ENCODE measurements at regions not wholly inside any gene's neighbourhood (a gene's known extent, or its start where the extent isn't known, plus 50 kb on each side); places are given as distances from the start of the nearest gene placed in this dataset.

DNA sequence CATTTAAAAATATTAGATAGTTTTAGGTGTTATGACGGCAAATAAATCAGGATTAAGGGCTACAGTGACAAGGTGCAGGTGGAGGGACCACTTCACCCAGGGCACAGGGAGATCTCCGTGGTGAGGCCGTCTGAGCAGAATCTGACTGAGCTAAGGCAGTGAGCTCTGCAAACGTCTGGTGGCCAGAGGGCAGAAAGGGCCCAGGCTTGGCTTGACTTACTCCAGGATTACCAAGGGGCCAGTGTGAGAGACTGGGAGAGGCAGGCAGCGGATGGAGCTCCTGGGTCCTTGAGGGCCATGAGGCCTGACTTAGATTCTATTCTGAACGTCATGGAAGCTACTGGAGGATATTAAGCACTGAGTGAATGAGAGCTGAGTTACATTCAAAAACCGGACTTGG, 125.9 kb upstream of the B3GAT1 start:
- Histone ChIP-seq H4K91ac (replicated peaks; ENCODE audit: insufficient read length, low read length) (no peak overlapping the region), H2BK20ac (ENCODE audit: low read length) (no peak overlapping the region), H4K8ac (ENCODE audit: extremely low read depth, insufficient read depth, low read length) (no peak overlapping the region), H2AK5ac (ENCODE audit: low read depth, low read length) (no peak overlapping the region), H3K9me3 (ENCODE audit: insufficient read depth in 2 of 2, low read depth in 1 of 2, low read length in 1 of 2) (no peaks in the 10 kb centered on the region; a peak in 1 of 4 replicates), H4K20me1 (replicated peaks in 1 of 2; ENCODE audit: control insufficient read depth in 1 of 2, insufficient read depth in 2 of 2, low read length in 2 of 2) (no peaks in the 10 kb centered on the region), H3K18ac (ENCODE audit: extremely low read depth, low read length) (no peak overlapping the region), H2BK5ac (ENCODE audit: low read depth, low read length) (no peak overlapping the region), H3K27ac (ENCODE audit: low read depth, low read length) (no peak overlapping the region), H3K23ac (ENCODE audit: insufficient read length) (no peak overlapping the region), H2BK120ac (replicated peaks; ENCODE audit: low read depth, low read length) (no peak overlapping the region), H3K79me1 (ENCODE audit: low read depth, low read length) (no peaks in the 10 kb centered on the region), H3K27me3 (replicated peaks in 1 of 4; ENCODE audit: control insufficient read depth in 3 of 4, extremely low read depth in 1 of 4, insufficient read depth in 3 of 4, low read length in 3 of 4) (no peaks in the 10 kb centered on the region), H2AFZ (ENCODE audit: low read length) (no peak overlapping the region), H4K5ac (ENCODE audit: insufficient read length, low read depth, low read length) (no peak overlapping the region), H3K9ac (replicated peaks in 1 of 4; ENCODE audit: extremely low read depth in 1 of 4, low read depth in 3 of 4, low read length in 3 of 4) (no peak overlapping the region), H3K14ac (ENCODE audit: insufficient read length) (no peak overlapping the region), H3K79me2 (ENCODE audit: control insufficient read depth in 1 of 2, insufficient read depth in 2 of 2, low read length in 2 of 2) (no peaks in the 10 kb centered on the region), H3K4me1 (replicated peaks in 1 of 4; ENCODE audit: control insufficient read depth in 3 of 4, insufficient read depth in 4 of 4, low read length in 3 of 4) (peaks cover 0 to 3% (median 2%) of the 10 kb centered on the region in 4 experiments; a peak in 4 of 7 replicates), H3K4ac (replicated peaks; ENCODE audit: insufficient read length, low read depth, low read length) (no peak overlapping the region), H3K36me3 (ENCODE audit: control insufficient read depth in 2 of 4, insufficient read depth in 4 of 4, low read length in 3 of 4) (no peaks in the 10 kb centered on the region), H3K4me3 (ENCODE audit: extremely low read depth in 1 of 4, insufficient read depth in 2 of 4, low read depth in 3 of 4, low read length in 4 of 4) (no peak overlapping the region), H3K23me2 (ENCODE audit: low read depth, low read length) (no peaks in the 10 kb centered on the region), H2BK15ac (ENCODE audit: low read length) (no peak overlapping the region), H3K56ac (replicated peaks; ENCODE audit: insufficient read length, low read depth, low read length) (no peak overlapping the region), H3K4me2 (ENCODE audit: insufficient read depth in 1 of 2, low read depth in 2 of 2, low read length in 2 of 2) (no peak overlapping the region), H2BK12ac (ENCODE audit: low read depth, low read length) (no peak overlapping the region; the same call in 1 of the 2 replicates)
- FAIRE-seq (no peak), DNase-seq (ENCODE audit: low read depth in 1 of 2, low spot score in 2 of 2) (peak in 1 of 2 experiments; percentile 20)
- POLR2A ChIA-PET (ENCODE audit: partially characterized antibody): no interaction called here
- CTCF ChIA-PET (ENCODE audit: partially characterized antibody): interaction anchor here (1.4 to 1.6 kb wide), 2 partner anchors 21 to 162 kb away, joined by 3 read pairs; no protein-coding TSS in a partner anchor
- 87% methylated on average over 7 of the region's 7 CpGs; no CpG with 5 or more reads in 1 of the 2 experiments for WGBS, 2 experiments (ENCODE audit: extremely low coverage in 1 of 2, insufficient coverage in 1 of 2, insufficient read length in 1 of 2, insufficient replicate concordance in 2 of 2, low coverage in 1 of 2, low lambda C conversion rate in 2 of 2, missing lambda C conversion rate in 1 of 2)
- no peak for TF ChIP-seq GABPA (IDR thresholded peaks at IDR 0.05; ENCODE audit: borderline replicate concordance, insufficient read depth, low read length)
- no peak for TF ChIP-seq SIX5 (IDR thresholded peaks at IDR 0.05; ENCODE audit: low read depth, low read length)
- no peak for TF ChIP-seq KDM5A (IDR thresholded peaks at IDR 0.05; ENCODE audit: low read length)
- TF ChIP-seq SP4 (IDR thresholded peaks at IDR 0.05; ENCODE audit: low read length): no peak
- TF ChIP-seq NANOG (IDR thresholded peaks at IDR 0.05; ENCODE audit: insufficient read depth, low read depth, low read length, poor library complexity, severe bottlenecking): no peak
- TF ChIP-seq CBX8 (IDR thresholded peaks at IDR 0.05; ENCODE audit: borderline replicate concordance, low read depth, low read length): no peak
- TF ChIP-seq CBX5 (IDR thresholded peaks at IDR 0.05; ENCODE audit: low read depth, low read length): no peak
- no peak for TF ChIP-seq TCF12 (IDR thresholded peaks at IDR 0.05; ENCODE audit: low read depth, low read length)
- TF ChIP-seq E2F6 (IDR thresholded peaks at IDR 0.05): no peak
- no peak for TF ChIP-seq TBP (IDR thresholded peaks at IDR 0.05; ENCODE audit: low read depth, low read length)
- TF ChIP-seq BRCA1 (IDR thresholded peaks at IDR 0.05; ENCODE audit: low read depth, low read length): no peak
